RWPE2 (cell line): ENCODE measurements at regions not wholly inside any gene's neighbourhood (a gene's known extent, or its start where the extent isn't known, plus 50 kb on each side); places are given as distances from the start of the nearest gene placed in this dataset.
A peak's percentile ranks its signal among the peaks of the same experiment; 100 is the strongest.

Experiments
- ATAC-seq: fragments of 200-7000 bp; cut with Tn5 transposase; 3 replicates; pipeline ENCODE4 v1.9.1; 2021; ENCODE audit warnings: low read depth
- DNase-seq: peaks from one replicate; pipeline ENCODE4 v3.0.0-alpha.2; 2020; ENCODE audit warnings: low spot score
- H3K27ac ChIP-seq: fragments of 450-650 bp; 2 replicates; pipeline ENCODE4 v1.5.1; 2017; ENCODE audit warnings: mild to moderate bottlenecking; ENCODE audit not compliant: poor library complexity, severe bottlenecking
- H3K27me3 ChIP-seq: fragments of 250-450 bp; sonication (Bioruptor Pico); 2 replicates; pipeline ENCODE4 v1.5.1; 2021; ENCODE audit warnings: mild to moderate bottlenecking, moderate library complexity; ENCODE audit not compliant: insufficient read depth, poor library complexity, severe bottlenecking
- H3K36me3 ChIP-seq: fragments of 250-450 bp; sonication (Bioruptor Pico); 2 replicates; pipeline ENCODE4 v1.5.1; 2020; ENCODE audit warnings: low read depth, mild to moderate bottlenecking, moderate library complexity
- H3K4me1 ChIP-seq: fragments of 250-450 bp; sonication (Bioruptor Pico); 2 replicates; pipeline ENCODE4 v1.5.1; 2021; ENCODE audit warnings: mild to moderate bottlenecking, moderate library complexity; ENCODE audit not compliant: insufficient read depth, poor library complexity, severe bottlenecking
- H3K4me3 ChIP-seq: fragments of 250-450 bp; sonication (Bioruptor Pico); 2 replicates; pipeline ENCODE4 v1.5.1; 2021; ENCODE audit warnings: mild to moderate bottlenecking, moderate library complexity; ENCODE audit not compliant: severe bottlenecking
- H3K9me3 ChIP-seq: fragments of 250-450 bp; sonication (Bioruptor Pico); 2 replicates; pipeline ENCODE4 v1.5.1; 2021; ENCODE audit warnings: mild to moderate bottlenecking, moderate library complexity; ENCODE audit not compliant: severe bottlenecking
- CTCF ChIP-seq: fragments of 450-650 bp; IDR thresholded peaks from one replicate; pipeline ENCODE4 v1.5.1; 2017; ENCODE audit warnings: mild to moderate bottlenecking, moderate library complexity; ENCODE audit not compliant: poor library complexity, severe bottlenecking

GRCh38 chr15:25181293-25182097, 226.7 kb downstream of the SNRPN start:
- H3K9me3 ChIP-seq = peaks cover 56% of the 10 kb centered on the region
- DNase-seq (peak; percentile 62), ATAC-seq (no peak)
- no peak for TF ChIP-seq CTCF
- H3K27ac ChIP-seq = no peak overlapping the region
- H3K4me3 ChIP-seq = no peak overlapping the region
- no peaks in the 10 kb centered on the region for H3K27me3 ChIP-seq
- H3K36me3 ChIP-seq = no peaks in the 10 kb centered on the region
- no peaks in the 10 kb centered on the region for H3K4me1 ChIP-seq

- H3K4me3 ChIP-seq = no peak overlapping the region
- ATAC-seq (no peak), DNase-seq (peak; percentile 51)
- H3K36me3 ChIP-seq = no peaks in the 10 kb centered on the region
- H3K9me3 ChIP-seq = peaks cover 59% of the 10 kb centered on the region
- H3K27me3 ChIP-seq = no peaks in the 10 kb centered on the region
- no peak overlapping the region for H3K27ac ChIP-seq
- no peaks in the 10 kb centered on the region for H3K4me1 ChIP-seq
- no peak for TF ChIP-seq CTCF
Observed at GRCh38 chr15:25182098-25182478, 227.3 kb downstream of the SNRPN start.

- peaks cover 53% of the 10 kb centered on the region for H3K9me3 ChIP-seq
- no peaks in the 10 kb centered on the region for H3K27me3 ChIP-seq
- ATAC-seq (no peak), DNase-seq (peak; percentile 57)
- H3K27ac ChIP-seq = no peak overlapping the region
- no peak for TF ChIP-seq CTCF
- H3K4me3 ChIP-seq = no peak overlapping the region
- H3K4me1 ChIP-seq = no peaks in the 10 kb centered on the region
- no peaks in the 10 kb centered on the region for H3K36me3 ChIP-seq
Observed at GRCh38 chr15:25182736-25183445, 228.1 kb downstream of the SNRPN start.

GRCh38 chr15:25183581-25184251, 228.9 kb downstream of the SNRPN start:
- Histone ChIP-seq H3K4me1 (no peaks in the 10 kb centered on the region), H3K4me3 (no peak overlapping the region), H3K36me3 (no peaks in the 10 kb centered on the region), H3K27me3 (no peaks in the 10 kb centered on the region), H3K9me3 (peaks cover 53% of the 10 kb centered on the region), H3K27ac (no peak overlapping the region)
- no peak for ATAC-seq
- peak; percentile 44 for DNase-seq
- TF ChIP-seq CTCF = no peak
